HG02943 (cell line): ENCODE measurements at regions not wholly inside any gene's neighbourhood (a gene's known extent, or its start where the extent isn't known, plus 50 kb on each side); places are given as distances from the start of the nearest gene placed in this dataset.

ENCODE experiments used
- ATAC-seq: cut with Tn5 transposase; IDR thresholded peaks from one replicate; pipeline ENCODE4 v1.9.1; 2021; ENCODE audit warnings: mild to moderate bottlenecking, low read depth, moderate library complexity; ENCODE audit not compliant: unreplicated experiment

DNA sequence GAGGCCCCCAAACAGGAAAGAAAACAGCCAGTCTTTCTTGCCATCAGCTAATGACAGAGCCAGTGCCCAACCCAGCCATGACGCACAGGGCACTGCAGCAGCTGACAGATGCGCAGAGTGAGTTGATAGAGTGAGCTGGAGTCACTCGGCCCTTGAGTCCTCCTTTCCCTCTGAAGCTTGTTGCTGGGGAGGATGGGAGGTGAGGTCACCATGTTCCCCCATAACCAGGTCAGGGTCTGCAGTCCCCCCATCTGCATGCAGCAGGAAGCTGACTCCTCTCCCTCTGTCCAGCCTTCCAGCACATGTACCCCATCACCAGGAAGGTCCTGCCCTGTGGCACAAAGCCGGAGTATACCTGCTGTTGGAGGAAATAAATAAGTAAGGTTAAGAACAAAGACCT is 174.6 kb downstream of the ABHD5 start:
- ATAC-seq, result no peak

DNA sequence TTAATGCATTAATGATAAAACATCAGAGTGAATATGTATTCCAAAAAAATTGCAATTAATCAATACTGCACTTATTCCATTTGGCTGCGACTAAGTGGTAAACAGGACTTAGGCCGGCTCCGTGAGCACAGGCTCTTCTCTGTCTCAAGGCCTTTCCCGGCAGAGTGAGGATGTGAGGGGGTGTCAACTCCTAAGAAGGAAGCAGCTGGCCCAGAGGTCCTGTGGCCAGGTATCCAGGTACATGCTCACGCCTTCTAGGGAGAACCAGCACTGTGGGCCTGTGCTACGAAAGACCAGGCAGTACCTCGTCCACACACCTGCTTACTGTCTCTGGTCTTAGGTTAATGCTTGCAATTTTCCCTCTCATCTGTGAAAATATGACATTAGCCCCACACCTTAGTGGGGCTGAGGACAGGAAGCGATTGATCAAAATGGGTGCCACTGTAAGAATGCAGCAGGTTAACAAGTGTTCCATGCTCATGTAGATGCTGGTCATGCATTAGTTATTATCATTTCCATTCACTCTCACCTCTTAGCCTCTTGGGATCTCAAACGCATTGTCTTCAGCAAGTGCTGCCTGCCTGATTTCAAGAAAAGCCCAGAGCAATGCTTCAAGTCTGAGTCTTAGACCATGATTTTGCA is 175.3 kb downstream of the ABHD5 start:
- ATAC-seq, result no peak

DNA sequence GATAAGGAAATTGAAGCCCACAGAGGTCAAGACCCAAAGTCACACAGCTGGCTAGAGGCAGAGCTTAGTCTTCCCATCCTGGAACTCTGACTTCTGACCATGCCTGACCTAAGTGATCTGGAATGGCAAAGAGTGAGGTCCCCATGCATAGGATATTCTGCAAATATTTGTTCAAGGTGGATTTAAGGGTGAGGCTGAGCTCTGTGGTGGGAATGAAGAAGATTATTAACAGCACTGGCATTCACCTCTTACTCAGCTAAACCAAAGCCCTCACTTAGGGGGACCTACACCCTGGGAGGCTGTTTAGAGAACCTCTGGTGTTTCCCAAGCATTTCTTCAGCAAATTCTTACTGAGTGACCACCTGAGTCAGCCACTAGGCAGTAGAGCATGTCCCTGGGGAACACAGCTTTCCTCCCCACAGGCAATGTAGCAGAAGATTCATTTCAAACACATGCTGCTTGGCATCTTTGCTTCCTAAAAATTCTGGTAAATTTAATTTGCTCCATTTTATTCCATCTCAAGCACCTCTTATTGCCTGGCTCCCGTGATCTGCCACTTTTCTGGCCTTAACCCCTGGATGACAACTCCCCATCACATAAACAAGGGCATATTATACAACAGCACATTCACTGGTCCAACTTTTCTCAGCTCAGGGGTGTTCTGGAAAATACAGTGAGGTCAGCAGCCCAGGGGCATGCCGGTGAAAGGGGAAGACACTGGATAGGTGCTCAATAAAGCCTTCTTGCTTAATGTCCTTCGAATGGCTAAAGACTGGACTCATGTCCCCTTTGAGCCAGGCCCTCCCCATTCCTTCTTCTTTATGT is 176.0 kb downstream of the ABHD5 start:
- ATAC-seq, result no peak

DNA sequence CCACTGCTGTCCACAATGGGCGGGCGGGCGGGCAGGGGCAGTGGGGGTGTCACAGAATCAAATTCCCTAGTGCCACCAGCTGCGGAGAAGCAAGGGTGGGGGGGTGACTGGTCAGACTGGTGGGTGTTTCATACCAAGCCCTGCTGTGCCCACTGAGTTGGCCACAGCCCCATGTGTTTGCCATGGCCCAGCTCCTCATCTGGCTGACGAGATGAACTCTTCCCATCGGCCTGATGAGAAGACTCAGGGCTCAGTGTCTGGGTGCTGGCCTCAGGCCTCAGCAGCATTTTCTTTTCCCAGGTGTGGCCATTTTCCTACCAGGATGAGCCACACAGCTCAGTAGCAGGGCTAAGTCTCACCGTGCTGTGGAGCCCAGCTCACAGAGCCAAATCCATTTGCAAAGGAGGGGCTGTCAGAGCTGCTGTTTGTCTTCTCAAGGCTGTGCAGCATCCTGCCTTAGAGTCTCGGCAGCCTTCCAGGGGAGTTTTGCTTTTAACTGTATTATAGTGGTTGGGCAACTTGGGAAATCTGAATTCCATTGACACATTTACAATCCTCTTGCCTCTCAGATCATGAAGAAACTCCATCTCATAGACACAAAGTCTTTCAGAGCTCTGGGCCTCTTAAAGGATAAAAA is 176.8 kb downstream of the ABHD5 start:
- ATAC-seq, result no peak

- ATAC-seq, result no peak
Observed at GRCh38 chr3:43869491-43869890, 178.8 kb downstream of the ABHD5 start.

DNA sequence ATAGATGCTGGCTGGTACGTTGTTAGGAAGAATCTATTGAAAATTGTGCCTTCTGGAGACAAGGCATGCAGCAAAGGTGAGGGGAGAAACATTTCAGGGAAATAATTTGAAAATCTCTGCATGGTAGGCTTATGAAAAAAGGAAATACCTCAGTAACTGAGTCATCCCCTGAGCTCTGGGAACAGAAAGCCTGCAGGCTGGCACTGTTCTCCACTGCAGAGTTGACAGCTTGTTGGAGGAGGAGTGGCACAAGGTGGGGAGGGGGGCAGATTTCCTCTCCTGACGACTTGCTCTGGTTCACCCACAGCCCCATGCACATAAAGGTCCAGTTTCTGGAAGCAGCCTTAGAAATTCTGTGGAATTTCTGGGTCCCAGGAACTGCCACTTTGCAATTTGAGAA is 179.4 kb downstream of the ABHD5 start:
- ATAC-seq, result no peak

DNA sequence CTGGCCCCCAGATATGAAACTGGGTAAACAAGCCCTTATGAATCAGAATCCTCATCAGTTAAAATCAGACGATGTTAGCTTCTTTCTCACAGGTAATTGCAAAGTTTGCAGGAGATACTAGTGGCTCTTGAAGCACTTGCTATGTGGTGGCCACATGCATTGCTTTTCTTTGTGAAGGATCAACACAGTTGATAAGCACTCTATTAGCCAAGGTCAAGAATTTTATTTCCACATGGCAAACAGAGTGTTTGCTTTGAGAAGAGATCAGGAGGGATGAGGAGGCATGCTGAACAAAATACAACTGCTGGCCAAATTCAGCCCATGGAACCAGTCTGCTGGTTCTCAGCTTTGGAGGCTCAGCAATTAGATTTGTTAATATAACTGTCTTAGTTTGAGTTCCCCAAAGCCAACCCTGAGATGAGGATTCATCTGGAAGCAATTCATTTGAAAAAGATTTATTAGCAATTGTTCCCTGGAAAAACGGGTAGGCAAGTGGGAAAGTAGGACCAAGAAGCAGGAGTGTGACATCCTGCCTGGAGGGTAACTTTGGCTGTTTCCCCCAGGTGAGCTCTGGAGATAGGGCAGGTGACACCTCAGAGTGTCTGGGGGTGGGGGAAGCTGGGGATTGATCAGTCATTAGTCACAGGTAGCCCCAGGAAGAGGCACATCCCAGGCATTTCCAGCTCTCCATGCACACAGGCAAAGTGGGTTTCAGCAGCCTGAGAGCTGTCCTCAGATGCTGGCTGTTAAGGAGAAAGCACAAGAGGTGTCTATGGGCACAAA is 180.3 kb downstream of the ABHD5 start:
- ATAC-seq, result no peak

- ATAC-seq, result no peak
Observed at GRCh38 chr3:43871627-43872245, 181.0 kb downstream of the ABHD5 start.

DNA sequence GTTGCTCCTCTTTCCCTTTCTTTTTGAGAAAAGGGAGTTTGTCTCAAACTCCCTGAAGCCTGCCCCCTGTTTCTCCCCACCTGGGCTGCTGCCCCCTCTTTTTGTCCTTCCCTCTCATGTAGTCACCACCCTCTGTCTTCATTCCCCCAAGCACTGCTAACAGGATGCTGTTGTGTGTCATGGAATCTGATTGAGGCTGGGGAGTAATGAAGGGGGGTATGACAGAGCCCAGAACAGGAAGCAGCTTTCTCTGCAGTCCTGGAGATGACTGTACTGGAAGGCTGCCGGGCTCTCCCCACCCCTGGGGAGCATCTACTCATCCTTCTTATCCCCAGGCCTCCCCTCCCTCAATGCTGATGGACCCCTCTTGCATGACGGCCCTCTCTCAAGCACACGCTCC is 181.6 kb downstream of the ABHD5 start:
- ATAC-seq, result no peak

- no peak for ATAC-seq
Observed at GRCh38 chr3:43872901-43873300, 182.2 kb downstream of the ABHD5 start.

DNA sequence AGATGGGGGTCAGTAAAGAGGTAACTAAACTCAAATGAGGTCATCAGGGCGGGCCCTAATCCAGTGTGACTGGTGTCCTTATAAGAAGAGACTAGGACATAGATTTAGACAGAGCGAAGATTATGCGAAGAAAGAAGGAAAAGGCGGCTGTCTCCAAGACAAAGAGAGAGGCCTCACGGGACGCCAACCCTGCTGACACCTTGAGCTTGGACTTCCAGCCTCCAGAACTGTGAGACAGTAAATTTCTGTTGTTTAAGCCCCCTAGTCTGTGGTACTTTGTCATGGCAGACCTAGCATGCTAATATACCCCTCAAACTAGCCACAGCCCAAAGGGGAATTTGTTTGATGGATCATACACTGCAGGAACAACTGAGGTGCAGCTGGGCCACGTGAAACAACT is 183.0 kb downstream of the ABHD5 start:
- ATAC-seq, result no peak

- ATAC-seq, result no peak
Observed at GRCh38 chr3:43874290-43874689, 183.6 kb downstream of the ABHD5 start.

GRCh38 chr3:43874731-43875130 is 184.0 kb downstream of the ABHD5 start:
- ATAC-seq, result no peak

- no peak for ATAC-seq
Observed at GRCh38 chr3:43876648-43877047, 185.9 kb downstream of the ABHD5 start.

- no peak for ATAC-seq
Observed at GRCh38 chr3:43879166-43879565, 188.4 kb downstream of the ABHD5 start.

GRCh38 chr3:43882976-43883680 is 192.4 kb downstream of the ABHD5 start:
- no peak for ATAC-seq

- no peak for ATAC-seq
Observed at GRCh38 chr3:43883729-43884396, 193.1 kb downstream of the ABHD5 start.

- ATAC-seq, result no peak
Observed at GRCh38 chr3:43884581-43884980, 193.8 kb downstream of the ABHD5 start.

DNA sequence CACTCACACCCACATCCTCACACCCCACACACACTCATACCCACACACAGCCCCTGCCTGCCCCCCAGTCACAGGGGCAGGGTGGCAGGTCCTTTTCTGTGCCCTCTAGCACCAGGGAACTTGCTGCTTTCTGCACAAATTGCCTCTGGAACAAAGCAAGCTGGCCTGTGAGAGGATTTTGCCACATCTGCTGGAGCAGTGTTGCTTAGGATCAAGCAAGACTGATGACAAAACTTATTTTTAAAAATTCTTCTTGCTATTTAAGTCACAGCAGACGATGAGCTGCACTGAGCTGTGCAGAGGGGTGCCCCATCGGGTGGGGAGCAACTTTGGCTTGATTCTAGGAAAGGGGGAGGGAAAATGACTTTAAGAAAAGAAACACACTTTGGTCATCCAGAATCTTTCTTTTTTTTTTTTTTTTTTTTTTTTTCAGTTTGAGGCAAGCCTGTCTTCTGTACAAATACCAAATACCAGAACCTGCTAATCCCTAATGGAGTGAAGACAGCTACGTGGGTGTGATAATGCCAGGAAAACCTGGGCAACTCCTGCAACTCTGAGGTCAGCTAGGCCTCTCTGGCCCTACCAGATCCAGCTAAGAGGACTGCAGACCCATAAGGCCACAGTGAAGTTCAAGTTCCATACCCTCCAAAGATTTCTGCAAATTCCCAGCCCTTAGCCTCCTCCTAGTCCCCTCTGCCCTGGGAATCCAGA is 195.3 kb downstream of the ABHD5 start:
- no peak for ATAC-seq
